Peyer's patch (tissue), 4 donors: ENCODE measurements at regions not wholly inside any gene's neighbourhood (a gene's known extent, or its start where the extent isn't known, plus 50 kb on each side); places are given as distances from the start of the nearest gene placed in this dataset.

Experiments used
- DNase-seq, 3 donors: peaks; one replicate each; pipeline ENCODE4 v3.0.0-alpha.2; 2017 to 2019
- H3K27ac ChIP-seq, 4 donors: fragments of 200-600 bp; sonication (generic); one replicate each; pipeline ENCODE4 v1.5.1; 2016 to 2019
- H3K27me3 ChIP-seq, 2 donors: fragments of 200-600 bp; sonication (generic); one replicate each; pipeline ENCODE4 v1.5.1; 2019
- H3K36me3 ChIP-seq, 3 donors: fragments of 200-600 bp; sonication (generic); one replicate each; pipeline ENCODE4 v1.5.1; 2016 to 2019
- H3K4me1 ChIP-seq, 4 donors: fragments of 200-600 bp; sonication (generic); one replicate each; pipeline ENCODE4 v1.5.1; 2016 to 2019
- H3K4me3 ChIP-seq, 4 donors: fragments of 200-600 bp; sonication (generic); 1 replicate in 3 of 4; 2 replicates in 1 of 4; pipeline ENCODE4 v1.5.1; 2016 to 2019; ENCODE audit warnings: mild to moderate bottlenecking in 1 of 4
- H3K9me3 ChIP-seq, 4 donors: fragments of 200-600 bp; sonication (generic); one replicate each; pipeline ENCODE4 v1.5.1; 2016 to 2019; ENCODE audit warnings: mild to moderate bottlenecking in 1 of 4
- POLR2A ChIP-seq, 2 donors: fragments of 450-650 bp; IDR thresholded peaks; one replicate each; pipeline ENCODE4 v1.5.1; 2017; ENCODE audit warnings: antibody characterized with exemption in 2 of 2, mild to moderate bottlenecking in 2 of 2, moderate library complexity in 2 of 2
- TF ChIP-seq, protein P1 (sequence below), 6 experiments: fragments of 450-650 bp in 4 of 6; fragments of 200-600 bp in 2 of 6; sonication (generic) in 1 of 6; IDR thresholded peaks; one replicate each; pipeline ENCODE4 v1.5.1; 2017 to 2019; ENCODE audit warnings: antibody characterized with exemption in 6 of 6, mild to moderate bottlenecking in 3 of 6, moderate library complexity in 1 of 6

DNA sequence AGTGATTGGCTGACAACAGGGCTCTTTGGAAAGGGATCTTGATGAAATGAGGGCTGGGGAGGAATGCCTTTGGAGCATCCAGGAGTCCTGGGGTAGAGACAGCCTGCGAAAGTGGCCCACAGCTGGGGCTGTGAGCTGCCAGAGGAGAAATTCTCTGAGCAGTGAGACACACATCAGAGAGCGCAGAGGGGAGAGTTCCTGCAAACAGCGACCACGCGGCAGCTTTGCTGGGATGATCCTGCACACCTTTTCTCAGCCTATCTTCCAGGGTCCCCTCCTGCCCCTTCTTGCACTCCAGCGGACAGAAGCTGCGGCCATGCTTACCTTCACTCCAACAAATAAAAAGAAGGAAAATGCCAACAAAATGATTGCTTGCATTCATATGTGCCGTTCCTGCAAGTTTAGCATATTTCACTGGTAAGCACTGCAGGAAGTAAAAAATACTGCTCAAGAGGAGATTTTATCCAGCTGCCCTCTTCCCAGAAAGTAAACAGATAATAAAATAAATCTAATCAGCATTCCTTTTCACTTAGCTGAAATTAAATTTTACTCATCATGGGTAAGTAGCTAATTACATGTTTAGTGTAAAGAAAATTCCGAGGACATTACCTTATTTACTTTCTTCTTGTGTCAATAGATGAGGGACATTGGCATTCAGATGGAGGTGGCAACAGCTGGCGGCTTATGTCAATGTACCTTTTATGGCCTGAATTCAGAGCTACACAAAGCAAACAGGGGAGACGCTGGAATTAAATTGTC is 339.9 kb upstream of the ARID1B start:
- no peak overlapping the region for H3K27ac ChIP-seq
- H3K36me3 ChIP-seq: no peaks in the 10 kb centered on the region
- H3K27me3 ChIP-seq: no peaks in the 10 kb centered on the region
- peaks cover 0 to 11% (median 0%) of the 10 kb centered on the region in 4 donors for H3K4me1 ChIP-seq
- H3K4me3 ChIP-seq: no peak overlapping the region
- DNase-seq: no peak
- TF ChIP-seq, protein P1, sequence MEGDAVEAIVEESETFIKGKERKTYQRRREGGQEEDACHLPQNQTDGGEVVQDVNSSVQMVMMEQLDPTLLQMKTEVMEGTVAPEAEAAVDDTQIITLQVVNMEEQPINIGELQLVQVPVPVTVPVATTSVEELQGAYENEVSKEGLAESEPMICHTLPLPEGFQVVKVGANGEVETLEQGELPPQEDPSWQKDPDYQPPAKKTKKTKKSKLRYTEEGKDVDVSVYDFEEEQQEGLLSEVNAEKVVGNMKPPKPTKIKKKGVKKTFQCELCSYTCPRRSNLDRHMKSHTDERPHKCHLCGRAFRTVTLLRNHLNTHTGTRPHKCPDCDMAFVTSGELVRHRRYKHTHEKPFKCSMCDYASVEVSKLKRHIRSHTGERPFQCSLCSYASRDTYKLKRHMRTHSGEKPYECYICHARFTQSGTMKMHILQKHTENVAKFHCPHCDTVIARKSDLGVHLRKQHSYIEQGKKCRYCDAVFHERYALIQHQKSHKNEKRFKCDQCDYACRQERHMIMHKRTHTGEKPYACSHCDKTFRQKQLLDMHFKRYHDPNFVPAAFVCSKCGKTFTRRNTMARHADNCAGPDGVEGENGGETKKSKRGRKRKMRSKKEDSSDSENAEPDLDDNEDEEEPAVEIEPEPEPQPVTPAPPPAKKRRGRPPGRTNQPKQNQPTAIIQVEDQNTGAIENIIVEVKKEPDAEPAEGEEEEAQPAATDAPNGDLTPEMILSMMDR (IDR thresholded peaks at IDR 0.05): no peak
- TF ChIP-seq POLR2A (IDR thresholded peaks at IDR 0.05): no peak
- no peaks in the 10 kb centered on the region for H3K9me3 ChIP-seq

DNA sequence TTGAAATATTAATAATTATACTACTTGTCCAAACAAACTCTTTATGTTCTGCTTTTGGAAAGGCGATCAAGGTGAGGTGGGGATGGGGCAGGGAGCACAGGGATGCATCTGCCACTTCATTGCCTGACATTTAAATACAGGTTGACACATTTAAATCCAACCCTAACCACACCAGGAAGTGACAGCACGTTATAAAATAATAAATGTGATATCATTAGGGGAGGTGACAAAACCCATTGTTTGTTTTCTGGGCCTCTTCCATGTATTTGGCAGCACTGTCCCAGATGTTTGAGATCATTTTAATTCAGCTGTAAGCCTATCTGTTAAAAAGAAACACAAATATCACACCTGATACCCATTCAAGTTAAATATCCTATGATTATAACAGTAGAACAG is 342.4 kb upstream of the ARID1B start:
- H3K36me3 ChIP-seq: no peaks in the 10 kb centered on the region
- no peak for TF ChIP-seq POLR2A (IDR thresholded peaks at IDR 0.05)
- TF ChIP-seq, protein P1 (IDR thresholded peaks at IDR 0.05): no peak
- no peak for DNase-seq

DNA sequence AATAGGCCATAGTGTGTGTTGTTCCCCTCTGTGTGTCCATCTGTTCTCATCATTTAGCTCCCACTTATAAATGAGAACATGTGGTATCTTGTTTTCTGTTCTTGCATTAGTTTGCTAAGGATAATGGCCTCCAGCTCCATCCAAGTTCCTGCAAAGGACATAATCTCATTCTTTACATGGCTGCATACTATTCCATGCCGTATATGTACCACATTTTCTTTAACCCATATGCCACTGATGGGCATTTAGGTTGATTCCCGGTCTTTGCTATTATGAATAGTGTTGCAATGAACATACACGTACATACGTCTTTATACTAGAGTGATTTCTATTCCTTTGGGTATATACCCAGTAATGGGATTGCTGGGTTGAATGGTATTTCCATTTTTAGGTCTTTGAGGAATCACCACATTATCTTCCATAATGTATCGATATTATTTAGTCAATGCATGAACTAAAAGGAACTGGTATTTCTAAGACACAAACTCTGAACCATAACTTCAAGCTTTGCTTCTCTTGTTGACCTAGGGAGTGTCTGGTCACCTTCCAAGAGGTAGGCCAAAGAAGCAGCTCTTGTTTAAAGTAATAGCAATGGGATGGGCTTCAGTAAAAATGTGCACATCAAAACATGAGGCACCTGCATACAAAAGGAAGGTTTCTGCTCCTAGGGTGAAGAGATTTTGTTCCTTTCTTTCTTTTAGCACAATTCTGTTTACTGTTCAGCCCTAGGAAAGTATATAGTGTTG is 343.0 kb upstream of the ARID1B start:
- TF ChIP-seq, protein P1 (IDR thresholded peaks at IDR 0.05): no peak
- no peak for TF ChIP-seq POLR2A (IDR thresholded peaks at IDR 0.05)

More for the DNA sequence above, 342.4 kb upstream of the ARID1B start:
- H3K9me3 ChIP-seq: no peaks in the 10 kb centered on the region
- H3K27ac ChIP-seq: no peak overlapping the region
- H3K27me3 ChIP-seq: no peaks in the 10 kb centered on the region
- no peak overlapping the region for H3K4me3 ChIP-seq
- H3K4me1 ChIP-seq: peaks cover 0 to 11% (median 0%) of the 10 kb centered on the region in 4 donors

DNA sequence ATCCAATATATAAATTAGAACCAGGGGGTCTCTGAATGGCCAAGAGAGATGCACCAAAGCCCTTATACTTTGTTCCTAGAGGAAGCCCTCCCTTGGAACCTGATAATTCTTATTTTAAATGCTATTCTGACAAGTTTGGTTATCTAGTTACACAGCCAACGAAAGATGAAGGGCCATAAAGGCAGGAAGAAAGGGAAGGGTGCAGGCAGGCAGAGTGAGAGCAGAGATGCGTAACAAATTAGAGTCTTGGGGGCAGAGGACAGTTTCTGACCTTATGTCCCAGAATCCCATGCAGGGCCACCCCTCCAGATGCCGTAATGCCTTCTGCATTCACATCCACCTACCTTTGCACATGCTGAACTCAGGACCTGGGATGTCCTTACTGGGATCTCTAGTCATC is 344.6 kb upstream of the ARID1B start:
- H3K27ac ChIP-seq: no peak overlapping the region
- no peak overlapping the region for H3K4me3 ChIP-seq
- H3K27me3 ChIP-seq: no peaks in the 10 kb centered on the region
- no peak for DNase-seq
- no peaks in the 10 kb centered on the region for H3K36me3 ChIP-seq
- H3K9me3 ChIP-seq: no peaks in the 10 kb centered on the region
- TF ChIP-seq POLR2A (IDR thresholded peaks at IDR 0.05): no peak
- TF ChIP-seq, protein P1 (IDR thresholded peaks at IDR 0.05): no peak
- peaks cover 0 to under 1% (median 0%) of the 10 kb centered on the region in 4 donors for H3K4me1 ChIP-seq

More for the DNA sequence above, 343.0 kb upstream of the ARID1B start:
- Histone ChIP-seq H3K27ac (no peak overlapping the region), H3K27me3 (no peaks in the 10 kb centered on the region), H3K4me1 (peaks cover 0 to 11% (median 0%) of the 10 kb centered on the region in 4 donors), H3K9me3 (no peaks in the 10 kb centered on the region), H3K4me3 (no peak overlapping the region), H3K36me3 (no peaks in the 10 kb centered on the region)
- DNase-seq: no peak

DNA sequence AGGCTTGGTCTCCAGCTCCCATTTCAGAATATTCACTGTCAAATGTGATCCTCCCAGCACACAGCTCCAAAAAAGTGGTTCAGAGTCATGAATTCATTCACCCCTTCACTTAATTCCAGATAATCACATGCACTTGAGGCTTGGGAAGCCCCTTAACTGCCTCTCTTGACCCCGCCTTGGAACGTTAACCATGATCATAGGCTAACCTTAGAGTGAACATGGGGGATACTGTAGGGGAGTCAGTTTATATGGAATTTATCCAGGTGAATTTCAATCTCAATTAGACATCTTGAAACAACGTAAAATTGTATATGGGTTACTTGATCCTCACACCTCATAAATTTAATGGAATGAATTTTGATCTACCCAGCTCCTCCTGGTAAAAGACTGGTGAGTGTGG is 346.8 kb upstream of the ARID1B start:
- no peak for TF ChIP-seq POLR2A (IDR thresholded peaks at IDR 0.05)
- TF ChIP-seq, protein P1 (IDR thresholded peaks at IDR 0.05): no peak
- no peak for DNase-seq
- Histone ChIP-seq H3K4me3 (no peak overlapping the region), H3K27me3 (no peaks in the 10 kb centered on the region), H3K36me3 (no peaks in the 10 kb centered on the region), H3K4me1 (no peaks in the 10 kb centered on the region), H3K27ac (no peak overlapping the region), H3K9me3 (no peaks in the 10 kb centered on the region)
